ENCODE measurements at regions not wholly inside any gene's neighbourhood (a gene's known extent, or its start where the extent isn't known, plus 50 kb on each side); places are given as distances from the start of the nearest gene placed in this dataset.

DNA sequence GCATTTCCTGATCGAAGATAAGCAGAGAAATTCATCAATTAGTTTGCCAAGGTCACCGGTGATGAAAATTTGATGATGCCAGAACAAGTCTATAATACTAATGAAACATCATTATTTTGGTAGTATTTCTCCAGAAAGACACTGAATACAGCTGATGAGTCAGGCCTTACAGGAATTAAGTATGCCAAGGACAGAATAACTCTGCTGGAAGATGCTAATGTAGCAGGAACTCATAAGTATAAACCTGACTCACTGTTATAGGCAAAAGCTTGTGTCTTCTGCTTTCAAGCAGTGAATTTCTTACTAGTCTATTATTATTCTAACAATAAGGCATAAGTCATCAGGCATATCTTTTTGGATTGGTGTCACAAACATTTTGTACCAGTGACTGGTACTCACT, 1825.1 kb upstream of the IGFBP7 start:
- intact Hi-C loops (cut with DNase I): no loop called here
- DNase-seq (ENCODE audit: low spot score): no peak

DNA sequence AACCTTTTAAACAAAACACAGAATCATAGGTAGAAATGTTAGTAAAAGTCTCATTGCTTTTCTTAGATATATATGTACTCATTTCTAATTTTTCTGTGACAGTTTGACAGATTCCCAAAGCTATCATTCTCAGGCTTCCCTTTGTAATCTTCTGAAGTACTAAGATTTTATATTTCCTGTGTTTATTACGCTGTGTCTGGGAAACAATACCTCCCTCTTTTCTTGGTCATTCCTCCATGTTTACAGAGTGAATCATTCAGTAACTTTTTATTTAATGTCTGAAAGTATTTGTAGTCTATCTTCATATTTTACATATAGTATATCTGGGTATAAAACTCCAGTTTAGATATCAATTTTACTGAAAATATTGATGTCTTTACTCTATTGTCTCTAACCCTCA, 1826.3 kb upstream of the IGFBP7 start:
- intact Hi-C loops (cut with DNase I): no loop called here
- DNase-seq (ENCODE audit: low spot score): no peak

DNA sequence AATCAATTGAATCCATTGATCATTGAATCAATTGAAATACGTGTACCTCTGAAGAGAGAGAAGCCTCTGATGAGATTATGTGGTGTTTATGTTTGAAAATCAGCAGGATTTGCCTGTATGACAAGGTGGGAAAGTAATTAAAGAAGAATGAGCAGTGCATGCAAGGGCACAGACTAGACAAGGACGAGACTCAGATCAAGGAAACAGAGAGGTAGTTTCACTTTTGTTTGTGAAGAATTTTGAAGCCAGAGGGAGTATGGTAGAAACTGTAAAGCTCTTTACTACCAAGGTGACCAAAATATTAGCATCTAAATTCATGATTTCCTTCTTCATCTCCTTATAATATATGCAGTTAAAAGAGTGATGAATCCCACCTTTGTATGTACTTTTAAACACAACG, 1830.0 kb upstream of the IGFBP7 start:
- intact Hi-C loops (cut with DNase I): no loop called here
- DNase-seq (ENCODE audit: low spot score): no peak

DNA sequence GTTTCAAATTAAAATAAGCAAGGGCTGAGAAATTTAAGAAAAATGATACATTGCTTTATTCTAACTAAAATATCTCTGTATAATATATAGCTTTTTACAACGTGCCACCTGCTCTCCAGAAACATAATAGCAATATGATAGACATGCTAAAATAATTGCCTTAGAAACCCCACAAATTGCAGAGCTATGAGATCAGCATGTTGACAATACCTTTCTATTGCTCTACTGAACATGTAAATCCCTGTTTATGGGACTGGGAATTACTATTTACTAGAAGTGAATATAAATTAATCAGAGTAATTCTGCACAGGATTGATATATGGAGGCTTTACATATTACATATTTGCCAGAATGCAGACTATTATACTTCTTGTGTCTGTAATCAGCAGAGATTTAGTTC, 1831.1 kb upstream of the IGFBP7 start:
- intact Hi-C loops (cut with DNase I): no loop called here

DNA sequence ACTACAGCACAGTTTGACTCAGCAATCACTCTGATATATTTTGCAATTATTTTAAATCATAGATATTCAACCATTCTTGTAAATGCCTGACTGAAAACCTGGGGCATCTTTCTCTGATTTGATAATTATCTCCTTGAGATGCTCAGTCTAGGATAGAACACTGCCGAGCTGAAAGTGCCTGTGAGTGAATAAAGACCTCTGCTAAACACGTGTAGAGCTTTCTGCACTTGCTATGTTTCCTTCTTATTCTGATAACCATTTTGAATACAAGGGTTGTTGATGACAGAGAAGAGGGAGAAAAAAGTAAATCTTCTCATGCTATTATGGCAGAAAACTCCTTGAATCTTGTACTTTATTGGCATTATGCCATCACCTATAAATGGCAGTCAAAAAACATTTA, 1843.4 kb upstream of the IGFBP7 start:
- no peak for DNase-seq (ENCODE audit: low spot score)
- intact Hi-C loops (cut with DNase I): no loop called here

More for the DNA sequence above, 1831.1 kb upstream of the IGFBP7 start:
- no peak for DNase-seq (ENCODE audit: low spot score)

DNA sequence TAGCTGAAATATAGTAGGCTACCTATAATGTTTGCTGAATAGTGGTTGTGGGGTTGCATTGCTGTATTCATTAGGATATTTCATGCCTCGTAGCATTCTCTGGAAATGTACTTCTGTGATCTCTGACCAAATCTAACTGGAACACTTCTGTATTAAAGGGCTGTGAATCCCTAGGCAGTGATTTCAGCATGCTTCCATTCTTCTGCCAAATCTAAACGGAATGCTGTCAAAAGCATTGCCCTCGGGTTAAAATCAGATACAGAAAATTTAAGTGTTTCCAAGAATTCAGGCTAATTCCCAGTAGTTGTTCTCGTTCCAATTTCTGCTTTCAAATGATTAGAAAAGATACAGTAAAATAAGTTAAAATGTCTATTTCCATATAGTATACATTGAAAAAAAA, 1847.5 kb upstream of the IGFBP7 start:
- intact Hi-C loops (cut with DNase I): no loop called here
- no peak for DNase-seq (ENCODE audit: low spot score)

DNA sequence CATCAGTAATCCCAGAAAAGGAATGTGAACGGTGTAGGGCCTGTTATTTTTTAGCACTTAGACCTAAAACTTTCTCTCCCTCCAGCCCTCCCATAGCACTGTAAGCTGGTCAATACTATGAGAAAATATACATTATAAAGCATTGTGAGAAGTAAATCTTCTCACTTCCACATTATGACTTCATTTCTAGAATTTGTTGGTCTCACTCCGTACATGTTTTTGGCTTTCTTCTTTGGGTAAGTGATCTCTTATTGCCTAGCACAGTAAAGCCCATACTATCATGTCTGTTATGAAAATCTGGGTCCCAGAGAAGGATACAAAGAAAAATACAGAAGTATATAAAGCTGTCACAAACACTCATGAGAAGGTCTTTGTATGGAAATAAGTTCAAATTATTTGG, 1851.1 kb upstream of the IGFBP7 start:
- no peak for DNase-seq (ENCODE audit: low spot score)
- intact Hi-C loops (cut with DNase I): no loop called here

DNA sequence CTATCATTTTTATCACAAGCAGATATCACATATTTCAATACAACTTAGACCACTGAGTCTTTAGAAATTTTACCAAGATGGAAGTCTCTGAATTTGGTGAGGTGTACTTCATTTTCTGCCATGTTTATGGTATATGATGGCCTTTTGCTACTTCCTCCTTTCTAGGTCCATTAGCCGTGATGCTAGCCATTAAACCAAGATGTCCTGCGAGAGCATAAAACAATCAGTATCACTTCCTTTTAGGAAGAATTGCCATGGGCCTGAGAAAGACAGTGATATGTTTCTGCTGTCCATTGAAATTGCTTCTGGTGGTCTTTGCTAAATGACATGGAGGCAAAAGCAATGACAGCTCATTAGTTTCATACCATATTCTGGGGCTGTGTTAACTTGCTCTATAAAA, 1851.7 kb upstream of the IGFBP7 start:
- intact Hi-C loops (cut with DNase I): no loop called here
- DNase-seq (ENCODE audit: low spot score): no peak

DNA sequence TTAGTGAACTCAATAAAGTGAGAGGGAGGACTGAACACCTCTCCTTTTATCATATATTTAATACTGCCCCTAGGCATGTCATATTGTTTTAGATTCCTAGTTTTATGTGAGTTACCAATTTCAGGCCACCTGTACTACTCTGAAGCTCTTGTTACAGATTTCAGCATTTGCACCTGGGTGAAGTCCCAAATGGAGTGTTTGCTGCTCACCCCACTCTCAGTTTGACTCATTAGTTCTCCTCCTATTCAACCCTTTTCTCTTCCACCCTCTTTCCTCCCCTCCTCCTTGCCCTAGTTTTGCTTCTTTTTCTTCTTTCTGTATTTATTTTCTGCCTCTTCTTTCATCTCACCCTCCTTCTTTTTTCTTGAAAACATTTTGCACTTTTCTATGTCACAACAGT, 1852.2 kb upstream of the IGFBP7 start:
- DNase-seq (ENCODE audit: low spot score): no peak

DNA sequence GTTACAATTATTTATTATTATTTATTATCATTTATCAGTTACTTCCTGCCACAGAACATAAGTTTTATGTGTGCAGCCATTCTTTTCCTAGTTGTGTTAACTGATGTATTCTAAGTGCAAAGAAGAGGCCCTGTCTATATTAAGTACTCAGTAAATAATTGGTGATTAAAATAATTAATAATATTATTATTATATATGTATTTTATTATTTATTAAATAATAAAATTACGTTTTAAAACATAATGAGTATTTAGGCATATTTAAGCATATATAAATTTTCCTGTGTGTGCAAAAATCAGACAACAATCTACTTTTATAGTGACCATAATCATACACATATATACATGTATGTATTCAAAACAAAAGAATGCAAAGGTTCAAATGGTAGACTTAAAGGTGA, 1871.6 kb upstream of the IGFBP7 start:
- no peak for DNase-seq (ENCODE audit: low spot score)
- intact Hi-C loops (cut with DNase I): no loop called here

More for the DNA sequence above, 1852.2 kb upstream of the IGFBP7 start:
- intact Hi-C loops (cut with DNase I): no loop called here

DNA sequence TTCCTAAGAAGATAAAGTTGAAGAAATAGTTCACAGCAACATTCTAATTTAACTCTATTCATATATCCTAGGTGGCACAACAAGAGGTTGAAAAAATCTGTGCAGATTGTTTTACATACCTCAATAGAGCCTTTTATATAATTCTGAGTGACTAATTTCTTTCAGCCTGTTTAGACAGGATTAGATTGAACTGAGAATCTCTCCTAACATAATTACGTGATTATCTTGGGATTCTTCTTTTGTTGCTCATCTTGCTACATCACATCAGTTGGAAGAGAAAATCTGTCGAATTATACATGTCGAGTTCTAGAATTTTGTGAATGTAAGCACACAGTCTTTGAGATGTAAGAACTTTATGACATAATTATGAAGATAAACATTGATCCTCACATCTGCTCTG, 1873.7 kb upstream of the IGFBP7 start:
- intact Hi-C loops (cut with DNase I): no loop called here
- no peak for DNase-seq (ENCODE audit: low spot score)

DNA sequence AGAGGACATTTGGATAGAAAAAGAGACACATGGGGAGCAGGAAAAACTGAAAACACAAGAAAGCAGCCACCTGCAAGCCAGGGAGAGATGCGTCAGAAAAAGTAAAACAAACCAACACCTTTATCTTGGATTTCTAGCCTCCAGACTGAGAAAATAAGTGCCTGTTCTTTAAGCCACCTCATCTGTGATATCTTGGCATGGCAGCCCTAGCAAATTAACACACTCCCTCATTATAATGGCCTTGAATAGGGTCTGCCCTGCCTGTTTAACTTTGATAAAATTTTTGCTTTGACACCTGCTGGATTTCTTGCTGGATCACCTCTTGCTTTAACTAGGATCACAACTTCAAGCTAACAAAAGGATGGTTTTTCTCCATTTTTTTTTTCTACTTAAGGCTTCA, 1892.0 kb upstream of the IGFBP7 start:
- no peak for DNase-seq (ENCODE audit: low spot score)
- intact Hi-C loops (cut with DNase I): no loop called here

DNA sequence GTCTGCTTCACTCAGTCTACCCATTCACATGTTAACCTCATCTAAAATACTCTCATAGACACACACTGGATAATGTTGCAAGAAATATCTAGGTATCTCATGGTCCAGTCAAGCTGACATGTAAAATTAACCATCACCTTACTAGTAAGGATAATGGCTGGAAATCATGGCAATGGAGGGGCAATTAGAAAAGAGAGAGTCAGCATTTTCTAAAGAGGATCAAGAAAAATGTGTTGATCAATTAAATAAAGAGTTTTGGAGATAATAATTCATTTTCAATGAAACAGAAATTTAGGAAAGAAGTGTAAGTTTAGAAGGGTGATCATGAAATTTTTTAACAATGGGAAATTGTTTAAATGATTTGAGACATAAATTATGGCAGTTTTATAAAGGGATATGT, 1914.1 kb upstream of the IGFBP7 start:
- DNase-seq (ENCODE audit: low spot score): no peak
- intact Hi-C loops (cut with DNase I): no loop called here

DNA sequence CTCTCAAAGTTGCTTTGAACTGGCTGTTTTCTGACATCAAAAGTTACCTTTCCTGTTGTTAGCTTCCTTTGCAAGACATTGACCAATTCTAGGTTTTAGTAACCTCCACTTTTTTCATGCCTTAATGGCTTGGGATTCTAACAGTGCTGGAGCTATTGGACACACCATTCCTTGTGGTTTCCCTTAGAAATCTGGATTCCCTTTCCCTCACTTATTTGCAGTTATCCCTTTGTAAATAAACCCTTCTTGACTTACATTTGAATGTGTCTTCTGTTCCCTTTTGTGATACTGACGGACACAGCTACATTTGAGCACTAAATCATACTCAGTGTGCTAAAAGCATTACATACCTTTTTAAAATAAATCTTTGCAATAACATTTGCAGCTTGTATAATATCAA, 1927.6 kb upstream of the IGFBP7 start:
- DNase-seq (ENCODE audit: low spot score): no peak
- intact Hi-C loops (cut with DNase I): no loop called here

DNA sequence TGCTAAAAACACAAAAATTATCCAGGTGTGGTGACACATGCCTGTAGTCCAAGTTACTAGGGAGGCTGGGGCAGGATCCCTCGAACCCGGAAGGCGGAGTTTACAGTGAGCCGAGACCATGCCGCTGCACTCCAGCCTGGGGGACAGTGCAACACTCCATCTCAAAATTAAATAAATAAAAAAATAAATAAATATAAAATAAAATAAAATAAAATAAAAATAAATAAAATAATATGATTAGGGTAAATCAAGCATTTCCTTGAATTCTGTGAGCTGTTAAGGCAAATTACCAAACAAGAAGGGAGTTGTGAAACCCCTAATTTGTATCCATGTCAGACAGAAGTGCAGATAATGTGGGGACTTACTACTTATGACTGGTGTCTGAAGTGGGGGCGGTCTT, 1928.9 kb upstream of the IGFBP7 start:
- DNase-seq (ENCODE audit: low spot score): no peak
- intact Hi-C loops (cut with DNase I): no loop called here

DNA sequence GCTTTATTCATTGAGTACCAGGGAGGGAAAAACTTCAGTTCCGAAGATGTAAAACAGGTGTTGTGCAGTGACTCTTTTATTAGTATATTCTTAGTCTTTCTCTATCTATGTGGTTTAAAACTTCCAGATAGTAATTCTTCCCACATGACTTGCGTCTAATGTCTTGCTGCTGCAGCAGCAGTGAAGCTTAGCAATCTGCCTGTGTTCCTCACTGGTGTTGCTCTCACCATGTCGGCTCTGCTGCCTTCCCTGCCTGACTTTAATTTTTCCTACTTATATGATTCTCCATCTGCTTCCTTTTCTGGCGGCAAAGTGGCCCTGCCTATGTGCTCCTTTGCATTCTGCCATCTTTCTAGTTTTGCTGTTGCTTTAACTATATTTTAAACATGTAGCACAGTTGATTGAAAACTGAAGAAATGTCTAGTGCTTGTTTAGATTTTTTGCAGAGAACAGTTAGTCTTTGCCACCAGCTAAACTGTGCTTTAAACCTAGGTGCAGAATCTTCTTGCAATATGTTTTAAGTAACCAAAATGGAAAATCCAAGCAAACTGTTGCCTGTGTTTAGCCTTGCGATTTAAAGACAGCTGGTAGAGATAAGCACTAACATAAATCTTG, 1934.2 kb upstream of the IGFBP7 start:
- DNase-seq (ENCODE audit: low spot score): no peak
- intact Hi-C loops (cut with DNase I): no loop called here

DNA sequence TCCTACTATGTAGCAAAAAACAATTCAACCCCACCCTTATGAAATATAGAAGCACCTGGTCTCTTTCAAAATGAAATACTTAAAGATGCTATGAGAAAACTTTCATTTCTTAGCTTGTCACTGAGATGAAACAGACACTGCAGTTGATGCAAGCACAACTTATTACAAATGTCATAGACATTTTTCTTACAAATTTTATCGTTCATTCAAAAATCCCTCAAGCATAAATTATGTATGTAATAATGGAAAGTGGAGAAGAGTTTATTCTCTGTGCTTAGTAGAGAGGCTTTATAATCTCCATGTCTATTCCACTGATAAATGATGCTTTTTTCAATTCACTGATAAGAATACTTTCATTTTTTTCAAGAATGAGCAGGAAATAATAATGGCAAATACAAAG, 1943.9 kb upstream of the IGFBP7 start:
- intact Hi-C loops (cut with DNase I): no loop called here

DNA sequence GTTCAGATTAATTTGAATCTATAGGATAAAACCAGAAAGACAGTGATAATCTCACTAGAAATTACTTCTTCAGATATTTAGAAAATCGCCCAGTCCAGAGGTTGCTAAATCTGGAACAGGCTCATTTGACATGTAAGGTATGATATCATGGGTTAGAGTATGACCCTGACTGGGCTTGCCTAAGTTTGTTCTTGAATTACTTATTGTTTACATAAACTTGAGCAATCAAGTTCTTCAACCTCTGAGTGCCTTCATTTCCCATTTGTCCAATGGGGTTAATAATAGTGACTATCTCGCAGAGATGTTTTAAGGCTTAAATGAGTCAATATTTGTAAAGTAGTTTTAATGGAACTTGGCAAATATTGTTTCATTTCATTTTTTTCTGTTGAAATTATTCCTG, 1947.6 kb upstream of the IGFBP7 start:
- intact Hi-C loops (cut with DNase I): no loop called here

More for the DNA sequence above, 1943.9 kb upstream of the IGFBP7 start:
- no peak for DNase-seq (ENCODE audit: low spot score)

DNA sequence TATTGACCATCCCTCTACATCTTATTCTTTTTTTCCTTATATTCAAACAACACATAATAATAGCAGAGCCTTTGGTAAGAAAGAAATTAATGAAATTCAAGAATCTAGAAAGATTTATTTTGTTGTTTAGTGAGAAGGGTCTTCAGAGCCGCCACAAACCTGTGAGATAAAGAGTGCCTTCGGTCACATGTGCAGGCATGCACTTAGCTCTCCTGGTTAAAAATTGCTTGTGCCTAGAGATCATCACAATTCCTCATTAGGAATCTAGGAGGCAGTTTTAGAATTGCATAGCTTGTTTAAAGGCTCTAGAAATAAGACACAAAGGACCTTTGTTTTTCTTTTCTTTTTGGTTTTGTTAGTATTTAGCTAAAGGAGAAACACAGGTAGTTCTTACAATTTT, 1948.4 kb upstream of the IGFBP7 start:
- intact Hi-C loops (cut with DNase I): no loop called here
- no peak for DNase-seq (ENCODE audit: low spot score)

More for the DNA sequence above, 1947.6 kb upstream of the IGFBP7 start:
- no peak for DNase-seq (ENCODE audit: low spot score)

DNA sequence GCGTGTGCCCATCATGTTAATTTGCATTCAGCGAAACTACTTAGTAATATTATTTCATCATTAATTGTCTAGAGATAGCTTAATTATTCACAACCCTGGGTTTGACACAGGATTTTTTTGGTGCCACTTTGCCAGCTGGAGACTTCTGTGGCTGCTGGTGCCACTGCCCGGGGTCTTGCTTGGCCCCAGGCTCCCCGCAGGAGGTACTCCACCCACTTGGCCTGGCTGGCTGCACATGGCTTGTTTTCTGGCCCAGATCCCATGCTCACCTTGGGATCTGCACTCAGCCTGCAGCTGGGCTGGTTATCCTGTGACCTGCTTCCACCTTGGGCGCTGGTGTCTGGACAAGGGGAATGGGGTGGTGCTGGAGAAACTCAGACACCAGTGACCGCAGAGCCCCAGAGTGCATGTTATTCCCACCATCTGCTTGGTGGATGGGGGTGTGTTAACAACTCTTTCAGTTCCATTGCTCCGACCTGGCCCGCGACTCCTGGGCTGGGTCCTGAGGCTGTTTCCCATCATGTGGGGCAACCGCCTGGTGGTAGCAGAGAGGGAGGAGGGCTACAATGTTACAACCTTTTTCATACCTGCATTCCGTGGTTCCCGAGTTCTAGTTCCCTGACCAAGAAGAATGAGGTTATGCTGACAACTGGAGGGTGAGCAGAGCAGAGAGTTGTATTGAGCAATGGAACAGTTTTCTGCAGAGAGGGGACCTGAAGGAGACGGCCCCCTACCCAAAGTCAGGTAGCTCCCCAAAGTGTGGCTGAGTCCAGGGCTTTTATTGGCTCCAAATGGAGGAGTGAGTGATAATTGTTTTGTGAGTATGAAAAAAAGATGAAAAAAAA, 1950.0 kb upstream of the IGFBP7 start:
- intact Hi-C loops (cut with DNase I): no loop called here
- DNase-seq (ENCODE audit: low spot score): no peak

DNA sequence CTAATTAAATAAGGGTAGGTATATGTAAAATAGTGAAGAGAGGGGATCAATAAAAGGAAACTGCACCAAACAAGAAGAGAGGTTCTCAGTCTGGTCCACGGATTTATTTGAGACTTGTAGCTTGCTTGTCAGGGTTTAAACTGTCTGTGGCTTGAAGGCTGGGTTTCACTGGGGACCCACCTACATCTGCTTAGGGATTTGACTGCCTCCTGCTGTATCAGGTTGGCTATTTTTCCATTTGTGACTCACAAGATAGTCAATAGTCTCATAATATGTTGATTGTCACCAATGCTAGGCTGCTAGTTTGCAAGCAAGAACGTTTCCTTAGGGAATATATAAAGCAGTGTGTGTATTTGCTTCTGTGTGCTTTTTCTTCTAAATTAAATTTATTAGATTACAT, 1950.7 kb upstream of the IGFBP7 start:
- intact Hi-C loops (cut with DNase I): no loop called here
- DNase-seq (ENCODE audit: low spot score): no peak
